GM12873 (cell line): ENCODE measurements at regions not wholly inside any gene's neighbourhood (a gene's known extent, or its start where the extent isn't known, plus 50 kb on each side); places are given as distances from the start of the nearest gene placed in this dataset.

ENCODE experiments used
- CTCF ChIP-seq: IDR thresholded peaks from 2 replicates; pipeline ENCODE4 v1.5.1; 2012; ENCODE audit warnings: low read depth, mild to moderate bottlenecking, moderate library complexity, low read length, control low read depth; ENCODE audit not compliant: insufficient read depth; ENCODE audit errors: missing control alignments

- no peak for TF ChIP-seq CTCF
Observed at GRCh38 chr20:61043681-61044080, 208.4 kb upstream of the CDH4 start.

- no peak for TF ChIP-seq CTCF
Observed at GRCh38 chr20:61044499-61044898, 207.6 kb upstream of the CDH4 start.

- no peak for TF ChIP-seq CTCF
Observed at GRCh38 chr20:61045091-61045490, 207.0 kb upstream of the CDH4 start.

- TF ChIP-seq CTCF: no peak
Observed at GRCh38 chr20:61045876-61046585, 206.0 kb upstream of the CDH4 start.

DNA sequence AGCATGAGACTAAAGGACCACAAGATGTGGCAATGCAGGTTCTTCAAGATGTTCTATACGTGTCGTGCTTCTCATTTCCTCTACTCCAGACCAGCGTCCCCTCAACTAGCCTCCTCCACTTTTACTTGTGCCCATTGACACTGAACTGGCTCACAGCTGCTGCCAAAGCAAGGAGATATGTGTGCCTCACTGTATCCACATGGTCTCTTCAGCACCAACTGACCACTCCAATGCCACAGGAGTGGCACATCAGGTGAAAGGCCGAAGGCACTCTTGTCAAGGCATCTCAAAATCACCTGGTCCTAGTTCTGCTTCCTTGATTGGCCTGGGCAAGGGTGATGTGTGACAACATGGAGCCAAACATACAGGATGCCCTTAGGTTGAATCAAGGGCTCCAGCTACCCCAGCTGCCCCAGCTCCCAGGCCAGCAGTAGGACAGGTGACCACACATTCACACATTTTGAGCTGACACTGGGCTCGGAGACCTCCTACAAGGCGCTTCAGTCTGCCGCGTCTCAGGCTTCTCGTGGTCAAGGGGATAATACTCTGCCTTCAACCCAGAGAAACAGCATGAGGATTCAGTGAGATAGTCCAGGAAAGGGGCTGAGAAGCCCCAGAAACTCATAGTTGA is 205.2 kb upstream of the CDH4 start:
- no peak for TF ChIP-seq CTCF

DNA sequence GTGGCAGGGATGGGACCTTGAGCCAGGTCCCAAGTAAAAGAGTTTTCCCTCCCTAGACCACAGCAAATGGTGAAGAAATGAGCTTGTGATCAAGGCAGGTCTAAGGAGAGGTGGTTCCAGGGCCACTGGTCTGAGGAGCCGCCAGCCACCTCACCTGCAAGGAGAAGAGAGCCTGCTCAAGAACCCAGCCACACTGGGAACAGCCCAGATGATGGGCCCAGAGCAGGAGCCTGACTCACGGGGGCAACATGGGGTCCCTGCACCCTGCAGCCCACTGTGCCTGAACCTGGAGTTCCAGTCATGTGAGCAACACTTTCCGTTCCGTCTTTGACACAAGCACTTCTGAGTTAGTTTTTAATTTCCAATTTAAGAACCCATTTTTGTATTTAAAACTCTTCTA is 204.5 kb upstream of the CDH4 start:
- no peak for TF ChIP-seq CTCF

- no peak for TF ChIP-seq CTCF
Observed at GRCh38 chr20:61048302-61048701, 203.8 kb upstream of the CDH4 start.
